ENCODE measurements at regions not wholly inside any gene's neighbourhood (a gene's known extent, or its start where the extent isn't known, plus 50 kb on each side); places are given as distances from the start of the nearest gene placed in this dataset.

DNA sequence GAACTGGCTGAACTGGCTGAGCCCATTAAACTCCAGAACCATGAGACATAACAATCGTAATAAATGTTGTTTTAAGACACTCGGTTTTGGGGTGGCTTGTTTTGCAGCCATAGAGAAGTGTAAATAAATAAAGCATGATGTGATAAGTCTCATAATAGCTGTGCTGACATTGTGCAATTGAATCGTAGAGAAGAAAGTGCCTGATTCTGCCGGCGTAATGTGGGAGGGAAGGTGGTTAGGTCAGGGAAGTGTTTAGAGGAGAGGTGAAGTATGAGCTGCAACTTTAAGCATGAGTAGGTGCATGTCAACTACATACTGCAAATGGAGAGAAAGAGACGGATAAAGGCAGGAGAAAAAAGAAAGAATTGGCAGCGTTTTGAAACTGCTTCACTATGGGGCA, 217.1 kb downstream of the BLID start:
- TF ChIP-seq, protein P1, sequence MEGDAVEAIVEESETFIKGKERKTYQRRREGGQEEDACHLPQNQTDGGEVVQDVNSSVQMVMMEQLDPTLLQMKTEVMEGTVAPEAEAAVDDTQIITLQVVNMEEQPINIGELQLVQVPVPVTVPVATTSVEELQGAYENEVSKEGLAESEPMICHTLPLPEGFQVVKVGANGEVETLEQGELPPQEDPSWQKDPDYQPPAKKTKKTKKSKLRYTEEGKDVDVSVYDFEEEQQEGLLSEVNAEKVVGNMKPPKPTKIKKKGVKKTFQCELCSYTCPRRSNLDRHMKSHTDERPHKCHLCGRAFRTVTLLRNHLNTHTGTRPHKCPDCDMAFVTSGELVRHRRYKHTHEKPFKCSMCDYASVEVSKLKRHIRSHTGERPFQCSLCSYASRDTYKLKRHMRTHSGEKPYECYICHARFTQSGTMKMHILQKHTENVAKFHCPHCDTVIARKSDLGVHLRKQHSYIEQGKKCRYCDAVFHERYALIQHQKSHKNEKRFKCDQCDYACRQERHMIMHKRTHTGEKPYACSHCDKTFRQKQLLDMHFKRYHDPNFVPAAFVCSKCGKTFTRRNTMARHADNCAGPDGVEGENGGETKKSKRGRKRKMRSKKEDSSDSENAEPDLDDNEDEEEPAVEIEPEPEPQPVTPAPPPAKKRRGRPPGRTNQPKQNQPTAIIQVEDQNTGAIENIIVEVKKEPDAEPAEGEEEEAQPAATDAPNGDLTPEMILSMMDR (IDR thresholded peaks at IDR 0.05) = no peak
- TF ChIP-seq POLR2A (IDR thresholded peaks at IDR 0.05) (no peak), POLR2AphosphoS5 (IDR thresholded peaks at IDR 0.05) (no peak)
